HG03025 (cell line): ENCODE measurements at regions not wholly inside any gene's neighbourhood (a gene's known extent, or its start where the extent isn't known, plus 50 kb on each side); places are given as distances from the start of the nearest gene placed in this dataset.
"Not testable (repeated sequence)": the region's sequence is repeated elsewhere in the genome, so short reads cannot be mapped to it uniquely, and the experiment has no call there.

Experiments used
- ATAC-seq: cut with Tn5 transposase; IDR thresholded peaks from one replicate; pipeline ENCODE4 v1.9.1; 2021; ENCODE audit warnings: mild to moderate bottlenecking, moderate library complexity; ENCODE audit not compliant: unreplicated experiment, low FRiP score

GRCh38 chr2:187985195-187985594 lies 306.5 kb upstream of the GULP1 start:
- no peak for ATAC-seq

GRCh38 chr2:187985923-187986322 lies 305.8 kb upstream of the GULP1 start:
- ATAC-seq: no peak

GRCh38 chr2:187986390-187987105 lies 305.1 kb upstream of the GULP1 start:
- ATAC-seq: no peak

- ATAC-seq: peak; percentile 35
Measured at GRCh38 chr2:187988348-187988747, 303.3 kb upstream of the GULP1 start.

- ATAC-seq: peak; percentile 44
Measured at GRCh38 chr2:187989925-187990623, 301.6 kb upstream of the GULP1 start.

- ATAC-seq: no peak
Measured at GRCh38 chr2:187991389-187991788, 300.3 kb upstream of the GULP1 start.

- peak; percentile 32 for ATAC-seq
Measured at GRCh38 chr2:187994464-187995331, 297.0 kb upstream of the GULP1 start.

GRCh38 chr2:187995556-187995955 lies 296.1 kb upstream of the GULP1 start:
- ATAC-seq: no peak

GRCh38 chr2:187996630-187997029 lies 295.0 kb upstream of the GULP1 start:
- ATAC-seq: no peak

- no peak for ATAC-seq
Measured at GRCh38 chr2:188000189-188000588, 291.5 kb upstream of the GULP1 start.

GRCh38 chr2:188003800-188004199 lies 287.9 kb upstream of the GULP1 start:
- no peak for ATAC-seq

GRCh38 chr2:188013767-188014166 lies 277.9 kb upstream of the GULP1 start:
- ATAC-seq: no peak

- ATAC-seq: no peak
Measured at GRCh38 chr2:188016917-188017316, 274.8 kb upstream of the GULP1 start.

- ATAC-seq: no peak
Measured at GRCh38 chr2:188022389-188022788, 269.3 kb upstream of the GULP1 start.

GRCh38 chr2:188023035-188023434 lies 268.6 kb upstream of the GULP1 start:
- ATAC-seq: no peak

- ATAC-seq: no peak
Measured at GRCh38 chr2:188024811-188025210, 266.9 kb upstream of the GULP1 start.

- no peak for ATAC-seq
Measured at GRCh38 chr2:188028739-188029138, 262.9 kb upstream of the GULP1 start.

GRCh38 chr2:188032306-188032705 lies 259.4 kb upstream of the GULP1 start:
- ATAC-seq: no peak

GRCh38 chr2:188032786-188033185 lies 258.9 kb upstream of the GULP1 start:
- no peak for ATAC-seq

- not testable (repeated sequence) for ATAC-seq
Measured at GRCh38 chr2:188033240-188033639, 258.4 kb upstream of the GULP1 start.

GRCh38 chr2:188034102-188034501 lies 257.6 kb upstream of the GULP1 start:
- ATAC-seq: not testable (repeated sequence)
